ENCODE measurements at regions not wholly inside any gene's neighbourhood (a gene's known extent, or its start where the extent isn't known, plus 50 kb on each side); places are given as distances from the start of the nearest gene placed in this dataset.
"Not testable (repeated sequence)": the region's sequence is repeated elsewhere in the genome, so short reads cannot be mapped to it uniquely, and the experiment has no call there.

- no peak for DNase-seq
Measured at GRCh38 chr22:48429446-48430020, 1398.1 kb downstream of the BRD1 start.

- DNase-seq = no peak
Measured at GRCh38 chr22:48428631-48429371, 1398.9 kb downstream of the BRD1 start.

GRCh38 chr22:48427731-48428211 lies 1399.9 kb downstream of the BRD1 start:
- no peak for DNase-seq

- DNase-seq = no peak
Measured at GRCh38 chr22:48426466-48427380, 1401.0 kb downstream of the BRD1 start.

- no peak for DNase-seq
Measured at GRCh38 chr22:48425641-48426040, 1402.0 kb downstream of the BRD1 start.

- no peak for DNase-seq
Measured at GRCh38 chr22:48425091-48425506, 1402.6 kb downstream of the BRD1 start.

- no peak for DNase-seq
Measured at GRCh38 chr22:48424661-48425060, 1403.0 kb downstream of the BRD1 start.

GRCh38 chr22:48424201-48424627 lies 1403.5 kb downstream of the BRD1 start:
- DNase-seq = no peak

- DNase-seq = no peak
Measured at GRCh38 chr22:48423481-48423911, 1404.2 kb downstream of the BRD1 start.

- no peak for DNase-seq
Measured at GRCh38 chr22:48422900-48423480, 1404.7 kb downstream of the BRD1 start.

GRCh38 chr22:48418831-48419230 lies 1408.8 kb downstream of the BRD1 start:
- DNase-seq = no peak

- DNase-seq = no peak
Measured at GRCh38 chr22:48417225-48418070, 1410.2 kb downstream of the BRD1 start.

- no peak for DNase-seq
Measured at GRCh38 chr22:48416396-48417224, 1411.1 kb downstream of the BRD1 start.

GRCh38 chr22:48415520-48415919 lies 1412.2 kb downstream of the BRD1 start:
- DNase-seq = no peak

- no peak for DNase-seq
Measured at GRCh38 chr22:48414651-48415050, 1413.0 kb downstream of the BRD1 start.

GRCh38 chr22:48412931-48413330 lies 1414.7 kb downstream of the BRD1 start:
- DNase-seq = not testable (repeated sequence)

GRCh38 chr22:48410536-48410935 lies 1417.1 kb downstream of the BRD1 start:
- DNase-seq = no peak

- DNase-seq = no peak
Measured at GRCh38 chr22:48407256-48407955, 1420.3 kb downstream of the BRD1 start.

- no peak for DNase-seq
Measured at GRCh38 chr22:48406161-48406560, 1421.5 kb downstream of the BRD1 start.

- DNase-seq = no peak
Measured at GRCh38 chr22:48405741-48406140, 1421.9 kb downstream of the BRD1 start.
